Mammary epithelial cell (primary cell): ENCODE measurements at regions not wholly inside any gene's neighbourhood (a gene's known extent, or its start where the extent isn't known, plus 50 kb on each side); places are given as distances from the start of the nearest gene placed in this dataset.

Source experiments
- CTCF ChIP-seq, 2 donors: IDR thresholded peaks in 1 of 2; conservative IDR thresholded peaks in 1 of 2; 2 replicates each; pipeline ENCODE4 v1.5.1; 2011 to 2012; ENCODE audit warnings: inconsistent platforms in 2 of 2, low read length in 2 of 2, mild to moderate bottlenecking in 2 of 2, control low read depth in 1 of 2, low read depth in 1 of 2; ENCODE audit not compliant: insufficient read depth in 1 of 2; ENCODE audit errors: extremely low read depth in 1 of 2
- EZH2 ChIP-seq: IDR thresholded peaks from 2 replicates; pipeline ENCODE4 v1.6.1; 2012; ENCODE audit warnings: low read length, inconsistent platforms, borderline replicate concordance

GRCh38 chr6:11430036-11430435, 107.5 kb upstream of the TMEM170B start:
- TF ChIP-seq CTCF (conservative IDR thresholded peaks at IDR 0.05 in 1 of 2, IDR thresholded peaks at IDR 0.05 in 1 of 2; ENCODE audit: extremely low read depth in 1 of 2, insufficient read depth in 1 of 2, low read depth in 1 of 2, low read length in 2 of 2) (no peak), EZH2 (no peak)
